ENCODE measurements at regions not wholly inside any gene's neighbourhood (a gene's known extent, or its start where the extent isn't known, plus 50 kb on each side); places are given as distances from the start of the nearest gene placed in this dataset.

DNA sequence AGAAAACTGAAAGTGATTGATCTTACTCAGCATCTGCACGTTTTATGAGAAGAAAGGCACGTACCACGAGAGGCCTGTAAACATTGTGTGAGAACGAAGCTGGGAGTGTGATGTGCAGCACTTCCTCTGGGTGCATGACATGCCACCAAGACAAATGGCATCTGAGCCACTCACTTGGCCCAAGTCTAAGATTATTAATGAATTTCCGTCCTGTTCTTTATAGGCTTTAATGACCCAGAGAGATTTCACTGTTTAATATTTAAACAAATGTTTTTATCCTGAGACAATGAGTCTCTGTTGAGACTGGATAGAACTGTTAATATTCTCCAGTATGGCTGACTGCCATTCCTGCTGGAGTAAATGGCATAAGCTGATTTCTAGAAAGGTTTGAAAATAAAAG lies 172.6 kb upstream of the PHACTR1 start:
- no peaks in the 10 kb centered on the region for H3K79me2 ChIP-seq
- H3K4me3 ChIP-seq (ENCODE audit: low read depth, low read length) = no peak overlapping the region
- no peaks in the 10 kb centered on the region for H3K27me3 ChIP-seq (ENCODE audit: control insufficient read depth, insufficient read depth, low read length)
- H3K27ac ChIP-seq = no peak overlapping the region
- no peak overlapping the region for H3K9ac ChIP-seq
- TF ChIP-seq, protein P1, sequence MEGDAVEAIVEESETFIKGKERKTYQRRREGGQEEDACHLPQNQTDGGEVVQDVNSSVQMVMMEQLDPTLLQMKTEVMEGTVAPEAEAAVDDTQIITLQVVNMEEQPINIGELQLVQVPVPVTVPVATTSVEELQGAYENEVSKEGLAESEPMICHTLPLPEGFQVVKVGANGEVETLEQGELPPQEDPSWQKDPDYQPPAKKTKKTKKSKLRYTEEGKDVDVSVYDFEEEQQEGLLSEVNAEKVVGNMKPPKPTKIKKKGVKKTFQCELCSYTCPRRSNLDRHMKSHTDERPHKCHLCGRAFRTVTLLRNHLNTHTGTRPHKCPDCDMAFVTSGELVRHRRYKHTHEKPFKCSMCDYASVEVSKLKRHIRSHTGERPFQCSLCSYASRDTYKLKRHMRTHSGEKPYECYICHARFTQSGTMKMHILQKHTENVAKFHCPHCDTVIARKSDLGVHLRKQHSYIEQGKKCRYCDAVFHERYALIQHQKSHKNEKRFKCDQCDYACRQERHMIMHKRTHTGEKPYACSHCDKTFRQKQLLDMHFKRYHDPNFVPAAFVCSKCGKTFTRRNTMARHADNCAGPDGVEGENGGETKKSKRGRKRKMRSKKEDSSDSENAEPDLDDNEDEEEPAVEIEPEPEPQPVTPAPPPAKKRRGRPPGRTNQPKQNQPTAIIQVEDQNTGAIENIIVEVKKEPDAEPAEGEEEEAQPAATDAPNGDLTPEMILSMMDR (IDR thresholded peaks at IDR 0.05) = no peak
- H2AFZ ChIP-seq = no peak overlapping the region
- no peaks in the 10 kb centered on the region for H3K9me3 ChIP-seq (ENCODE audit: control insufficient read depth, low read length)
- H3K36me3 ChIP-seq (ENCODE audit: control insufficient read depth, insufficient read depth, low read length) = no peaks in the 10 kb centered on the region
- no peak overlapping the region for H3K4me2 ChIP-seq (ENCODE audit: low read length)
- H3K4me1 ChIP-seq = no peaks in the 10 kb centered on the region

DNA sequence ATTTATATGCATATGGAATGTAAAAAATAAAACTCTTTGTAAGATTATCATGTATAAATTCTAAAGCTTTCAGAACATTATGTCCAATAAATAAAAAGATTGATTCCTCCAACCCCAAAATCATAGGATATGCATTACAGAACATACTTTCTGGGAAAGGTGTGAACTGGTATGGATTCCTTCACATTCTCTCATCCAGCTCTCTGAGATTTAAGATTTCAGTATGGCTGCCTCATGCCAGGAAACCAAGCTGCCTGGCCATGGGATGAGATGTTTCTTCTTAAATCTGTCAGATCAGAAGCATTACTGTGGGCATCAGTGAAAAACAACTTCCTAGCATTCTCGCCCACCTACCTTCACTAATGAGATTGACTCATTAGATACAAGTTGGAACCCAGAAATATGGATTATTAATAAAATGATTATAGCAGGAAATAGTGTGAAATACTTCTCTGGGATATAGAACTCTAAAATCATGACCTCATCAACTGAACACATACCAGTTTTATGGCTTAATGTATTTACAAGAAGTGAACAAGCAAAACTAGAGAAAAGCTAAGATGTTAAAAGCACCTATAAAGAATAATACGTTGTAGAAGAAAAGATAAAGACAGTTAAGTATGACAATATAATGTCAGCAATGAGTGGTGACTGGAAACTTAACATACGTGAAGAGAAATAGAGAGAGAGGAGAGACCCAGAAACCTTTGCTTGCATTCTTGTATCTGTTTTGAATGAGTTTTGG lies 171.6 kb upstream of the PHACTR1 start:
- H3K36me3 ChIP-seq (ENCODE audit: control insufficient read depth, insufficient read depth, low read length) = no peaks in the 10 kb centered on the region

DNA sequence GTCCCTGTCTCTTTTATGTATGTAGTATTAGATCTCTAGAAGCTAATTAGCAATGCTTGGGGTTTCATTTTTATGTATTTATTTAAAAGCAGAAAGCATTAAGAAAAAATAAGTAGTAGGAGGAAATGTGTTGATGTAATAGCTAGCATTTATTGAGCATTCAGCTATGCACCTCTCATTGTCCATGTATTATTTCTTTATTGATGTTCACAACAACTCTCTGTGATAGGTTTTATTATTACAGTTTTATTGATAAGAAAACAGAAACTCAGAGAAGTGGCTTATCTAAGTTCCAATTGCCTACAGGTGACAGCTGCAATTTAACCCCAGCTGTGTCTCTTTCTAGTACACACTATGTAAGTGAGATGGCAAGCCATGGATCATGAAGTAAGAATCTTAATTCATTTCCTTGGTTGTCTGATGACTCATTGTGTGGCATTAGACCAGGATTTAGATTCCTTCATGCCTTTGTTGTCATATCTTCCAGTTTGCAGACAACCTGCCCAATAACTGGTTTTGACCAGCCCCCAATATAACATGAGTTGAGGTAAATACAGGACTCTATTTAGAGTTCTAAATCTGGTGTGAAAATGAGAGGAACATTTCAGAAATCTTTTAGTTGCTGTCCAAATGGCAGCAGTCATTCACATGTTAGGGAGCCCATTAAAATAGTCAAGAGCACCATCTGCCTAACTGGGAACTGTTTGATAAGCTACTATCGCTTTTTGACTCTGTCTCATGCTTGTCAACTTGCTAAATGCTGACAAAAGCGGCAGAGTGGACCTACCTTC lies 170.8 kb upstream of the PHACTR1 start:
- no peak overlapping the region for H3K27ac ChIP-seq

More for the DNA sequence above, 171.6 kb upstream of the PHACTR1 start:
- no peak overlapping the region for H3K9ac ChIP-seq
- TF ChIP-seq, protein P1 (IDR thresholded peaks at IDR 0.05) = no peak
- H3K4me1 ChIP-seq = no peaks in the 10 kb centered on the region
- no peak overlapping the region for H3K4me3 ChIP-seq (ENCODE audit: low read depth, low read length)
- H2AFZ ChIP-seq = no peak overlapping the region
- H3K27me3 ChIP-seq (ENCODE audit: control insufficient read depth, insufficient read depth, low read length) = no peaks in the 10 kb centered on the region
- no peaks in the 10 kb centered on the region for H3K79me2 ChIP-seq
- no peak overlapping the region for H3K27ac ChIP-seq
- H3K9me3 ChIP-seq (ENCODE audit: control insufficient read depth, low read length) = no peaks in the 10 kb centered on the region
- H3K4me2 ChIP-seq (ENCODE audit: low read length) = no peak overlapping the region

DNA sequence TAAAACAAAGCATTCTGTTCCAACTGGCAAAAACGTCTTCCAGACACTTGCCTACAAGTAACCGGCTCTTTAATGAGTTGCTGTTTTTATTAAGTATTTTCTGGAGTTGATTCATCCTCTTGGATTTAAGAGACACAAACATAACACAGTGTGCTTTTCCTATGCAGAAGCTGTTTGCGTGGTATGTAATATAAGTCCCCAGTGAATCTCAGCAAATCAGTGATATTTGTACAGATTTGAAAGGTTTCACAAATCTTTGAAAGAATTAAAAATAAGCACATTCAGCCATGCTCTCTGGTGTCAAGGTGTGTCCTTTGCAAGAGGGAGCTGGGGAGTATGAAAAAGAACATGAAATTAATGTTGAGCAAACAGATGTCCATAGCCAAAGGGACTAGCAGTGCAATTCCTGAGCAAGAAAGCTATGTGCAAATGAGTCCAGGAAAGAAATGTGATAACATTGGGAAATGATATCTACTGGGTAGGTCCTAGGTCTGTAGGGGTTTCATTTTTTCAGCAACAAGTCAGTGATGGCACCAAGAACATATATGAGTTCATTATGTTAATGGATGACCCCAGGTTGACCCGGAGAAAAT lies 170.1 kb upstream of the PHACTR1 start:
- Histone ChIP-seq H3K79me2 (no peaks in the 10 kb centered on the region), H3K9me3 (ENCODE audit: control insufficient read depth, low read length) (no peaks in the 10 kb centered on the region), H3K9ac (no peak overlapping the region), H3K27ac (no peak overlapping the region), H3K4me2 (ENCODE audit: low read length) (no peak overlapping the region), H3K4me1 (no peaks in the 10 kb centered on the region), H3K4me3 (ENCODE audit: low read depth, low read length) (no peak overlapping the region), H2AFZ (no peak overlapping the region), H3K27me3 (ENCODE audit: control insufficient read depth, insufficient read depth, low read length) (no peaks in the 10 kb centered on the region), H3K36me3 (ENCODE audit: control insufficient read depth, insufficient read depth, low read length) (no peaks in the 10 kb centered on the region)
- TF ChIP-seq, protein P1 (IDR thresholded peaks at IDR 0.05) = no peak

More for the DNA sequence above, 170.8 kb upstream of the PHACTR1 start:
- H3K9ac ChIP-seq = no peak overlapping the region
- TF ChIP-seq, protein P1 (IDR thresholded peaks at IDR 0.05) = no peak
- no peak overlapping the region for H3K4me3 ChIP-seq (ENCODE audit: low read depth, low read length)
- no peaks in the 10 kb centered on the region for H3K36me3 ChIP-seq (ENCODE audit: control insufficient read depth, insufficient read depth, low read length)
- no peak overlapping the region for H2AFZ ChIP-seq
- H3K4me2 ChIP-seq (ENCODE audit: low read length) = no peak overlapping the region
- H3K27me3 ChIP-seq (ENCODE audit: control insufficient read depth, insufficient read depth, low read length) = no peaks in the 10 kb centered on the region
- no peaks in the 10 kb centered on the region for H3K9me3 ChIP-seq (ENCODE audit: control insufficient read depth, low read length)
- H3K4me1 ChIP-seq = no peaks in the 10 kb centered on the region
- H3K79me2 ChIP-seq = no peaks in the 10 kb centered on the region
